Stomach (tissue), 8 donors: ENCODE measurements at regions not wholly inside any gene's neighbourhood (a gene's known extent, or its start where the extent isn't known, plus 50 kb on each side); places are given as distances from the start of the nearest gene placed in this dataset.

Experiments used
- DNase-seq, 2 donors: peaks; one replicate each; pipeline versions ENCODE4 v3.0.0 to v3.0.0-alpha.2; 2013 to 2019
- H3K27ac ChIP-seq, 5 donors: fragments of 200-600 bp in 4 of 5; sonication (generic) in 4 of 5; one replicate each; pipeline ENCODE4 v1.5.1; 2013 to 2019; ENCODE audit warnings: mild to moderate bottlenecking in 1 of 5, moderate library complexity in 1 of 5
- H3K27me3 ChIP-seq, 3 donors: fragments of 200-600 bp; sonication (generic); one replicate each; pipeline ENCODE4 v1.5.1; 2017 to 2019; ENCODE audit warnings: mixed run types in 1 of 3
- H3K36me3 ChIP-seq, 4 donors: fragments of 200-600 bp; sonication (generic); 1 replicate in 3 of 4; 2 replicates in 1 of 4; pipeline ENCODE4 v1.5.1; 2016 to 2019
- H3K4me1 ChIP-seq, 4 donors: fragments of 200-600 bp; sonication (generic); one replicate each; pipeline ENCODE4 v1.5.1; 2016 to 2019
- H3K4me3 ChIP-seq, 4 donors: fragments of 200-600 bp; sonication (generic) in 3 of 4; one replicate each; pipeline ENCODE4 v1.5.1; 2016 to 2019; ENCODE audit warnings: mild to moderate bottlenecking in 1 of 4
- H3K9me3 ChIP-seq, 4 donors: fragments of 200-600 bp; sonication (generic); one replicate each; pipeline ENCODE4 v1.5.1; 2016 to 2019
- CTCF ChIP-seq, 7 experiments: fragments of 450-650 bp in 4 of 7; fragments of 200-600 bp in 3 of 7; sonication (generic) in 3 of 7; IDR thresholded peaks; one replicate each; pipeline ENCODE4 v1.5.1; 2016 to 2019; ENCODE audit warnings: antibody characterized with exemption in 7 of 7, control low read depth in 2 of 7, mild to moderate bottlenecking in 1 of 7
- EP300 ChIP-seq: sonication (generic); formaldehyde crosslinking; IDR thresholded peaks from one replicate; pipeline ENCODE4 v1.6.1; 2017; ENCODE audit warnings: antibody characterized with exemption
- POLR2A ChIP-seq, 4 donors: fragments of 450-650 bp; IDR thresholded peaks; one replicate each; pipeline ENCODE4 v1.6.1; 2016; ENCODE audit warnings: antibody characterized with exemption in 4 of 4, control low read depth in 2 of 4, mild to moderate bottlenecking in 1 of 4, moderate library complexity in 1 of 4
- POLR2AphosphoS5 ChIP-seq, 3 donors: sonication (generic); formaldehyde crosslinking; IDR thresholded peaks; one replicate each; pipeline ENCODE4 v1.6.1; 2016; ENCODE audit warnings: antibody characterized with exemption in 3 of 3
- WGBS, 5 donors: extraction: QIAGEN DNeasy Blood & Tissue Kit in 3 of 5; methylation state at CpG; one replicate each; pipeline versions ENCODE4 v1.1.5 to v1.1.7; 2013 to 2018; 5-methylcytosine and 5-hydroxymethylcytosine counted together
- intact Hi-C: fragments of 100-400 bp; cut with DNase I; formaldehyde crosslinking; loops from one replicate; pipeline ENCODE4 v1.15.1; 2023; ENCODE audit warnings: low total_unique reads
- donor health status: healthy with polysubstance abuse.
- donor health status: Bipolar disorder and iron deficiency.
- donor health status: healthy.

GRCh38 chr1:29946057-29946456 lies 709.7 kb downstream of the PTPRU start:
- Histone ChIP-seq H3K27ac (no peak overlapping the region), H3K4me3 (no peak overlapping the region), H3K4me1 (no peaks in the 10 kb centered on the region), H3K36me3 (no peaks in the 10 kb centered on the region), H3K9me3 (no peaks in the 10 kb centered on the region), H3K27me3 (peaks cover 0 to 62% (median 0%) of the 10 kb centered on the region in 3 donors)
- no peak for DNase-seq
- intact Hi-C loops: no loop called here
- 55 to 70% (median 59%) methylated on average over 3 of the region's 3 CpGs for WGBS, 5 donors
- TF ChIP-seq POLR2A (IDR thresholded peaks at IDR 0.05): no peak
- no peak for TF ChIP-seq CTCF (IDR thresholded peaks at IDR 0.05)
- TF ChIP-seq POLR2AphosphoS5 (IDR thresholded peaks at IDR 0.05): no peak
- no peak for TF ChIP-seq EP300

- TF ChIP-seq EP300 (no peak), POLR2A (IDR thresholded peaks at IDR 0.05) (no peak), POLR2AphosphoS5 (IDR thresholded peaks at IDR 0.05) (no peak), CTCF (IDR thresholded peaks at IDR 0.05) (no peak)
- H3K36me3 ChIP-seq: no peaks in the 10 kb centered on the region
- intact Hi-C loops: no loop called here
- peaks cover 0 to 68% (median 0%) of the 10 kb centered on the region in 3 donors for H3K27me3 ChIP-seq
- H3K4me3 ChIP-seq: no peak overlapping the region
- no peak overlapping the region for H3K27ac ChIP-seq
- 26 to 62% (median 29%) methylated on average over 7 to 10 of the region's 10 CpGs for WGBS, 5 donors
- no peaks in the 10 kb centered on the region for H3K9me3 ChIP-seq
- DNase-seq: no peak
- H3K4me1 ChIP-seq: no peaks in the 10 kb centered on the region
These were observed 709.1 kb downstream of the PTPRU start for GRCh38 chr1:29945426-29945825.

GRCh38 chr1:29944253-29944905 lies 708.1 kb downstream of the PTPRU start:
- Histone ChIP-seq H3K36me3 (no peaks in the 10 kb centered on the region), H3K27ac (no peak overlapping the region), H3K9me3 (no peaks in the 10 kb centered on the region), H3K4me1 (no peaks in the 10 kb centered on the region), H3K27me3 (peaks cover 0 to 73% (median 0%) of the 10 kb centered on the region in 3 donors), H3K4me3 (no peak overlapping the region)
- intact Hi-C loops: no loop called here
- no peak for DNase-seq
- TF ChIP-seq EP300: no peak
- no peak for TF ChIP-seq POLR2A (IDR thresholded peaks at IDR 0.05)
- no peak for TF ChIP-seq POLR2AphosphoS5 (IDR thresholded peaks at IDR 0.05)
- TF ChIP-seq CTCF (IDR thresholded peaks at IDR 0.05): no peak
- WGBS, 5 donors: 60 to 73% (median 67%) methylated on average over 15 of the region's 15 CpGs

GRCh38 chr1:29943034-29943433 lies 706.7 kb downstream of the PTPRU start:
- intact Hi-C loops: no loop called here
- Histone ChIP-seq H3K36me3 (no peaks in the 10 kb centered on the region), H3K4me1 (no peaks in the 10 kb centered on the region), H3K27ac (no peak overlapping the region), H3K4me3 (no peak overlapping the region), H3K27me3 (peaks cover 0 to 60% (median 0%) of the 10 kb centered on the region in 3 donors), H3K9me3 (no peaks in the 10 kb centered on the region)
- 87 to 100% (median 93%) methylated on average over 2 of the region's 2 CpGs for WGBS, 5 donors
- DNase-seq: no peak
- TF ChIP-seq CTCF (IDR thresholded peaks at IDR 0.05) (no peak), POLR2A (IDR thresholded peaks at IDR 0.05) (no peak), POLR2AphosphoS5 (IDR thresholded peaks at IDR 0.05) (no peak), EP300 (no peak)
